GM03348 (cell line): ENCODE measurements at regions not wholly inside any gene's neighbourhood (a gene's known extent, or its start where the extent isn't known, plus 50 kb on each side); places are given as distances from the start of the nearest gene placed in this dataset.
"Not testable (repeated sequence)": the region's sequence is repeated elsewhere in the genome, so short reads cannot be mapped to it uniquely, and the experiment has no call there.

ENCODE experiments used
- DNase-seq: peaks from one replicate; pipeline ENCODE4 v3.0.0; 2012; ENCODE audit warnings: low spot score

DNA sequence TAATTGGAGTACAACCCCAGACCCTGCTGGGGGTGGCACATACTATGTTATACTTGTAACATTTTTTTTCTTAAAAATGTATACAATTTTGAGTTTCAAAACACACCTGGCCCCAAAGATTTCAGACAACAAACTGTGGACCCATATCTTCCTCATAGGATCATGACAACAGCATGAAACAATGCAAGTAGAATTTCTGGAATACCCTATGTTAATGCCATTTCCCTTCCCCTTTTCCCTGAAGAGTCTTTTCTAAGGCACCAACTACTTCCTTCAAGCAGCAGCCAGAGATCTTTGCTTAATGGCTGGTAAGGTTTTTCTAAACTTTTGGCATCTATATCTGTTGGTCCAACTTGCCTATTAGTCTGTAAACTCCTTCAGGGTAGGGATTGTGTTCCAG lies 99.9 kb upstream of the SERBP1 start:
- no peak for DNase-seq

DNA sequence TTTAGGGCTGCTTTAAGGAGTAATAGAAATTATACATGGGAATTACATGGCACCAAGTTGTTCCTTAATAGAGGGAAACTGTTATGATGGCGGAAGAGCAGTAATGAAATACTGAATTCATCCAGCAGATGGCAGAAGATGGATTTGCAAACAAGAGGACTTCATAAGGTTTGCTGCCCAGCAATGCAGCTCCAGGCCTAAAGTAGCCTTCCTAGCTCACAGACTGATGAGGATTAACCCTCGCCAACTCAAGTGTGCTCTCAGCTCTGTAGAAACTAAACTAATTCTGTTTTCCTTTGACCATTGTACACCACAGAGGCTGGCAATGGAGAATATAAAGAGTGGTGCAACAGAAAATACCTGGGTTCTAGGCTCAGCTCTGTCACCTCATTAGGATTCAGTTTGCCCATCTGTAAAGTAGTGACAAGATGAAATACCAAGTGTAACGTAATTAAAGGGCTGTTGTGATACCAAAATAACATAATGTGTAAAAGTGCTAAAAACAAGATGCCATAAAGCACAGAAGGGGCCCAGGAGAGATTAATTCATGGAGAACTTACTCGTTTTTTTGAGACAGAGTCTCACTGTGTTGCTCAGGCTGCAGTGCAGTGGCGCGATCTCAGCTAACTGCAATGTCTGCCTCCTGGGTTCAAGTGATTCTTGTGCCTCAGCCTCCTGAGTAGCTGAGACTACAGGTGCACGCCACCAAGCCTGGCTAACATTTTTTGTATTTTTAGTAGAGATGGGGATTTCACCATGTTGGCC lies 102.4 kb upstream of the SERBP1 start:
- peak; percentile 84 for DNase-seq

DNA sequence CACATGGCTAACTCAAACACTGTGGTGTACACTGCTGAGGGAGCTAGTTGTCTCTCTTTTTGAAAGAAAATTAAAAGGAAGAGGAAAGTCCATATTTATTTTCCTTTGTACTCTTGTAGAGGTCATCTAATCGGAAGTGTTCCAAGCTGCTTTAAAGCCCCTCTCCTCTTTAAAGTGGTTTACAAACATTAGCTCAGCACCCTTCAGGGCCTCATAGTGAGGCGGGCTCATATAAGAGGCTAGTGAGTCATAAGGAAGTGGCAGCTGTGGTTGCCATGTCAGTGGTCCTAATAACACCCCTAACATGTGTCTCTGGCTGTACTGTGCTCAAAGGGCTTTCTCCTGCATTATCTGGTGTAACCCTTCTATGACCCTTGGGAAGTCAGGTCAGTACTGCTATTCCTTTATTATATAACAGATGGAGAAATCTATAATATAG lies 104.4 kb upstream of the SERBP1 start:
- peak; percentile 22 for DNase-seq

DNA sequence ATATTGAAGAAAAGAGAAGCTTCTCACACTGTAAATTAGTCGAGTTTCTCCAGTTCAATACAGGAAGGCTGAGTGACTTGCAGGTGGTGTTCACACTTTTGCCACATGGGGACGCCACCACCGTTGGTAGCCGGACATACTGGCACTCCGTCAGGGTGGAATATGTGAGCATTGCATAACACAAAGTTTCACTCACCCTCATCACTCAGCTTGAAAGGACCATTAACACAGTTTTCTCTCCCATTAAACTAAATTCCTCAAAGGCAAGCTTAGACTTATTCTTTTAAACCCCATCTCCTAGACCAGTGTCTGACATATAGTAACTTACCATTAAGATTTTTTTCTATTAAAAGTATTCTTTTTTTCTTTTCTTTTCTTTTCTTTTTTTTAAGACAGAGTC lies 105.3 kb upstream of the SERBP1 start:
- DNase-seq: peak; percentile 89

DNA sequence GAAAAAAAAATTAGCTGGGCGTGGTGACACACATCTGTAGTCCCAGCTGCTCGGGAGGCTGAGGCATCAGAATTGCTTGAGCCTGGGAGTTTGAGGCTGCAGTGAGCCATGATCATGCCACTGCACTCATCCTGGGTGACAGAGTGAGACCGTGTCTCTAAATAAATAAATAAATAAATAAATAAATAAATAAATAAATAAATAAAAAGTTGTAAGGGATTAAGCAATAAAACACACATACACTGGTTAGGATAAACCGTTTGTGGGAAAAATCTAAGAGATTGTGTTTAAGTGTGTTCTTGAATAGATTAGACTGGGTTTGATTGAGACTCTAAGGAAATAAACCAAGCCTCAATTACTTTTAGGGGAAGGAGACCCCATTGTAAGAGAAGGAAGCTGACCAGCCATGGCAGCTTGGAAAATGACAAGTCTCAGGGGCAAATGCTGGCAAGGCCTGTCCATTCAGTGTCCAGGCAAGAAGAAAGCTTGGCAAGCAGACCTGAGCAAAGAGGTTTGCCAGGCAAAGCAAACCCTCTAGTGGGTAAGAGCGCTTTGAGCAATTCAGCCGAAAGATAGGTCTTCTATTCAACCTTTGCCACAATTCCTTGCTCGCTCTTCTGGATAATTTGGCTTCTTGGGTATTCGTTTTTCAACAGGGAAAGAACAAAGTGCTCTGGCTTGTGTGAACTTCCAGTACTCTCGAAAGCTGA lies 106.9 kb upstream of the SERBP1 start:
- no peak for DNase-seq

DNA sequence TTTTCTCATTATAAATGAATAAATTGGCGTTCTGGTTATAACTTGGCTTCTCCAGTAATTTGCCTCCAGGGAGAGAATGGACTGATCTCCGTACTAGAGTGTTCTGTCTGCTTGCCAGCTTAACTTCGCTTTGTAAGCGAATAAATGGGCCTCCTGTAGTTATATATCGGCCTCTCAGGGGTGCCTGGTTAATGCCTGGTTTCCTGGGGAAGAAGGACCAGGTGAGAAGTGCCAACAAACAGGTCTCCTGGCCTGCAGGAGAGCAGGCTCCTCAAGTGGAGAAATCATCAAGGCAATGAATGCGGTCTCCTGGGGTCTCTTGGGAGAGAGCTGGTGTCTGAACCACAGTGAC lies 107.4 kb upstream of the SERBP1 start:
- no peak for DNase-seq

DNA sequence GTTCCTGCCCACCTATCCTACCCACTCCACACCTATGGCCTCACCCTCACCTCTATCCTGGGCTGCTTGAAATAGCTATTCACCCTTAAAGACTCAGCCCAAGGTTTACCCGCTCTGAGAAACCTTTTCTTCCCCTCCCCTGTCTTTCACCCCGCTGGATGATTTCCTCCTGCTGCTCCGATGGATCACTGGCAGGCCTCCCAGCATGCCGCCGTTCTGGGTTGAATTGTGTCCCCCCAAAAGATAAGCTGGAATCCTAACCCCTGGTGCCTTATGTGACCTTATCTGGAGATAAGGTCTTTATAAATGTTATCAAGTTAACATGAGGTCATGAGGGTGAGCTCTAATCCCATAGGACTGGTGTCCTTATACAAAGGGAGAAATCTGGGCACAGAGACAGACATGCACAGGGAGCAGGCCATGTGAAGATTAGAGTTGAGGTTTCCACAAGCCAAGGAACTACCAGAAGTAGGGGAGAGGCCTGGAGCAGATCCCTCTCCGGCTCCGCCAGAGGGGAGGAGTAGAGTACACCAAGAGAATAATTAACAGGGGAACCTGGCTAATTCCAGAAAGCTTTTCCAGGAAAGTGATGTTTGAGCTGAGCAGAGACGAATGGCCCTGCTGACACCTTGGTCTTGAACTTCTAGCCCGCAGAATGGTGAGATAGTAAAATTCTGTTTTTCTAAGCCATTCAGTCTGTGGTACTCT lies 110.0 kb upstream of the SERBP1 start:
- DNase-seq: no peak

DNA sequence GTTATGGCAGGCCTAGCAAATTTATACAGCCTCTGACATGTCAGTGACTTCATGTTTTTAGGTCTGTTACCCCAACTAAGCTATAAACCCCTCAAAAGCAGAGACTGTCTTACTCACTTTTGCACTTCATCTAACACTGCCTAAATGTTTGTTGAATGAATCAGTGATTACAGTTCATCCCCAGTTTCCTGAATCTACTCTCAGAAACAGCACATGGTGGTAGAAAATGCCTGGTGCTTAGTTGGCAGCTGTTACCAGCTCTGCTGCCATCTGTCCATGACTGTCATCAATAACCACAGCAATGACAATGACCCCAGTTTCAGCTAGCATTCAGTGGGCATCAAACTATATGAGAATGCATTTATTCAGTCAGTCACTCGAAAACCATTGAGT lies 110.5 kb upstream of the SERBP1 start:
- DNase-seq: no peak

DNA sequence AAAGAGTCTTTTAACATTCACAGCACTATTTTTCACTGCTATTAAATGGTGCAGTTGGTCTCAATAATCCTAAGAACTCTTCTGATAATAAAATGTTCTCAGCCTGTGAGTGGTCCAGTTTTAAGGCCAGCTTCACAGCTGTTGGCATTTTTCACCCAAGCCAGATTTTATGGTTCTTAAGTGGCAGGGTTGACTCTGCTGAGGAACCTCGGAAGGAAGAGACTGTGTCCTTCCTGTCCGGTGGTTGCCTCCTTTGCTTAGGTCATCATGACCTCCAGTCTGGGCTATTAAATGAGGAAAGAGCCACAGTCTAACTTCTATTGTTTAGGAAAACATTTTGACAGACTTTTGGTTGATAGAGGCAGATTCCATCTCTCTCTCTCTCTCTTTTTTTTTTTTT lies 112.5 kb upstream of the SERBP1 start:
- DNase-seq: no peak

DNA sequence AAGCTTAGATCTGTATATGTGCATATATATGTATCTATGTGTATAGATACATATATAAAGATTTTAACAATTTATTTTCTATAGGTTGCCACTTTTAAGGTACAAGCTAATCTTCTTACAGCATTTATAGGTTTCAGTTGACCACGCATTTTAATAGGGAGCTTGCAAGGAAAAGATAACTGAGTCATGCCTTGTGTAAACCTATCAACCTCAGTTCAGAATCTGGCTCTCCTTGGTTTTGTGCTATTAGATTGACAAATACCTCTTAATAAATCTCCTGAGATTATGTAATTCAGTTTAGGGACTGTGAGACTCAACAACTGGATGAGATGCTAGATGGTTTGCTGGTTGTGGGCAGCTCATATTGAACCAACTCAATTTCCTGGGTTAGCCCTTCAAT lies 114.7 kb upstream of the SERBP1 start:
- no peak for DNase-seq

DNA sequence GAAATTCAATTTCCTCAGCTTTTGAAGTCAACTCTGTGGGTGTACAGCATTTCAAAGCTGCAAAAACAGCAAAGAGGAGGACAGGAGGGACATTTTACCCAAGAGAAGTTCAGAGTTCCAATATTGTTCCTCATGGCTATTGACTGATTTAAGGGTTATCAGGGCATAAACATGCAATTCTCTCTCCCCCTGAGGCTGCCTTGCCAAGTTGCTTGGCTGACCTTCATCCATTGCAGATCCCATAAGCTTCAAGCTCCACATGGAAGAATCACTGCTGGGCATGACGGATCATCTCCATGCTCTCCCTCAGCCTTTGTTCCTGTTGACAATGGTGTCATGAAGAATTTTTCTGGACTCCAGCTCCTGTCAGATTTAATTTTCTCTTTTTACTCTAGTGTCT lies 115.2 kb upstream of the SERBP1 start:
- no peak for DNase-seq

DNA sequence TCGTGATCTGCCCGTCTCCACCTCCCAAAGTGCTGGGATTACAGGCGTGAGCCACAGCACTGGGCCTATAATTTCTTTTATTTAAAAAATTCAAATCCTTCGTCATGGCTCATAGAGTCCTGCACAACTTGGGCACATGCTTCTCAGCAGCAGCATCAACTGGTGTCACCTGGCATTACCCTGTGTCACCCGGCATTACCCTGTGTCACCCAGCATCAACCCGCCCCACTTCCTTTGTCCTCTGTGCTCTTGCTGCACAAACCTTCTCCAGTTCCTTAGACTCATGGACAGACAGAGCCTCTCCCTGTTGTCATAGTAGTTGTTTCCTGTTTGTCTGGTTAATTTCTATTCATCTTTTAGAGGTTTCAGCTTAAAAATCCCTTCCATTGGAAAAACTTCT lies 121.2 kb upstream of the SERBP1 start:
- DNase-seq: no peak

DNA sequence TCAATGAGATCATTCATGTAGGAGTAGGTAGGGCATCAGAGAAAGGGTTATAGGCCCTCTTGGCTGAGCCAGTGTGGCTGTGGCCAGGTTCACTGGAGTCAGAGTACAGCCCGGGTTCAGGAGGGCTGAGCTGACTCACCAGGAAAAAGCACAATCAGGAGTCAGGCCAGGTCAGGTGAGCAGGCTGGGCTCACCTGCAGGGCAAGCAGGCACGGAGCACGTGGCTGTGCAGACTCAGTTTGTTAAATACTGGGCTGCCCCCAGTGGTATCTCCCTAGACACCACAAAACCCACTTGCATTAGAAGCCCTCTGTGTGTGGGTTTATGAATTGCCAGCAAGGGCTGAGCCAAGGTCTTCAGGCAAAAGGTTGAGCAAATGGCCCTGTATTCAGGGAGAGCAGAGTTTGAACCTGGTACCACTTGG lies 122.1 kb upstream of the SERBP1 start:
- no peak for DNase-seq

DNA sequence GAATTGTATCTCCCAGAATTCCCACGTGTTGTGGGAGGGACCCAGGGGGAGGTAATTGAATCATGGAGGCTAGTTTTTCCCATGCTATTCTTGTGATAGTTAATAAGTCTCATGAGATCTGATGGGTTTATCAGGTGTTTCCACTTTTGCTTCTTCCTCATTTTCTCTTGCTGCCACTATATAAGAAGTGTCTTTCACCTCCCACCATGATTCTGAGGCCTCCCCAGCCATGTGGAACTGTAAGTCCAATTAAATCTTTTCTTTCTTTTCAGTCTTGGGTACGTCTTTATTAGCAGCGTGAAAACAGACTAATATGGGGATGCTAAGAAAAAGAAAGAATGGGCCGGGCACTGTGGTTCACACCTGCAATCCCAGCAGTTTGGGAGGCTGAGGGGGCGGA lies 124.0 kb upstream of the SERBP1 start:
- not testable (repeated sequence) for DNase-seq

DNA sequence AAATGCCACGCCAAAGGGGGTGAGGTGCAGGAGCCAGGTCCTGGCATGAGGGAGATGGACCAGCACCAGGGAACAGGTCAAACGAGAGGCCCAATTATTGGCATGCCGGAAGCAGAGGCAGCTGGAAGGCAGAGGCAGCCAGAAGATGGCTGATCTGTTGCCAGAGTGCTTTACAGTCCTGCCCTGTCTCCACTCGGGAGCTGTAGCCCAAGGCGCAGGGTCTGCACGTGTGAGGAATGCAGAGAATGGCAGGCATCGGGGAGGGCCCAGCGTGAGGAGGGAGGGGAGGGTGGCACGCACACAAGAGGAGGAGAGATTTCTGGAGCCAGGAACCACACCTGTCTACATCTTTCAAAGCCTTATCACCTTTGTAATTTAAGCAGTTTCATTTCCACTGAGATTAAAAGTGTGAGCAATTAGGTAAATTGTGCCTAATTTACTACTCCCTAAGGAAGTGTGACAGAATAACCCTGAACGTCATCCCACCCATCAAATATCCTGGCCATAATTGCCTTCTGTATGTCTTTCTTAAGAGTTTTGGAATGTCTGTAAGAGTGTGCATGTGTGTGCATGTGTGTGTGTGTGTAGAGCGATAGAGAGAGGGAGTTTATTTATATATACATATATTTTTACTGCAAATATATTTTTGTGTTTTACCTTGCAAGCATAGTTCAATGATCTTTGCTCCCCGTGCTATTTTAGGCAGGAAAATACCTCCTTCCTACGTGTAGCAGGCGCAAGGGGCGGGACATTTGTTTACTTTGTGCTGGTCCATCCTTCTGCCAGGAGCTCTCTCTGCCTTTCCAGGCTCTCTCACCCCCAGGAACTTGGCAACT lies 125.5 kb upstream of the SERBP1 start:
- no peak for DNase-seq

DNA sequence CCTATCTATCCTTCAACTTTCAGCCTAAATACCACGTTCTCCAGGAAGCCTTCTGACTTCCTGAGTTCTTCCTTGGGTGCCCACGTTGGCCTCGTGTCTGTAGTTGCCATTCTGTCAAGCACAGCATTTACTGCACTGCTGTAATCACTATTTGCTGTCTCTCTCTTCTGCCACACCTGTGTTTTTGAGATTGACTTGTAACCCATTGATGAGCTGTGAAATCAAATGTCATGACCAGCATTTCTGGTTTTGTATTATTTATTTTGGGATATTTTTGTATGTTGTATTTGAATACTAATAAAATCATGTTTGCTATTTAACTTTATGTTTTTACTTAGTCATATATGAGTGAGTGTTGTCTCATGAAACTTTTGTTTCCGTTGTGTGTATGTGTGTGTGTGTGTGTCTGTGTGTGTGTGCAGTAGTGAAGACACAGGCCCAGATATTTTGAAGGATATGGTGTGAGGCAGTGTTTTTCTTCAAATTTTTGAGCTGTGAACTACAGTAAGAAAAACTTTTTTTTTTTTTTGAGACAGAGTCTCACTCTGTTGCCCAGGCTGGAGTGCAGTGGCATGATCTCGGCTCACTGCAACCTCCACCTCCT lies 126.2 kb upstream of the SERBP1 start:
- no peak for DNase-seq

DNA sequence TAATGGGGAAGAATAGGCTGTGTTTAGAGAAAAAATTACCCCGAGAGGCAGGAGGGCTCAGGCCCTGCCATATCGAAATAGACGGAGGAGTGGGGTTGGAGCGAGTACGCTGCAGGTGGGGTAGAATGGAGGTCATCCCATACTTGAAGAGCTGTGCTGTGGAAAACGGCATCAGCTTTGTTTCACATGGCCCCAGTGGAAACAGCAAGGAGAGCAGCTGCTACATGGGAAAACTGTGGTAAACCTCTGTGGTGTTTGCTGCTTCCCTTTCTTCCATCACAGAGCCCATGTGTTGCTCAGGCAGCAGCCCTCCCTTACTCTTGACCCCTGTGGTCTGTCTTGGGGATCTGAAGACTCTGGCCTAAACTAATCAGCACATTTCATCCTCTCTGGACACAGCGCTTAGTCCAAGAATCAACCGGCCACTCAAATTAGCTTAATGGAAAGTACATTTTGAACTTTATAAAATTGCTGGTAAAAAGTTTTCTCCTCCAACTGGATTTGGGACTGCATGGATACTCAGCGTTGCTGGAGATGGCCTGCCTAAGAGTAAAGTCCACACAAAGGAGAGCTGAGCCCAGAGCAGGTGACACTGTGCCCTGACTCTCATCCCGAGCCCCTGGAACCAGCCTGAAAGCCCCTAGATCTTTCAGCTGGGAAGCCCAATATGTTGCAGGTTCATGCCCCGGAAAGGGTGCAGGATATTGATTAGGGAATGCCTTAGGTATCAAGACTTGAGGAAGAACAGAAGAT lies 127.1 kb upstream of the GADD45A start:
- no peak for DNase-seq

DNA sequence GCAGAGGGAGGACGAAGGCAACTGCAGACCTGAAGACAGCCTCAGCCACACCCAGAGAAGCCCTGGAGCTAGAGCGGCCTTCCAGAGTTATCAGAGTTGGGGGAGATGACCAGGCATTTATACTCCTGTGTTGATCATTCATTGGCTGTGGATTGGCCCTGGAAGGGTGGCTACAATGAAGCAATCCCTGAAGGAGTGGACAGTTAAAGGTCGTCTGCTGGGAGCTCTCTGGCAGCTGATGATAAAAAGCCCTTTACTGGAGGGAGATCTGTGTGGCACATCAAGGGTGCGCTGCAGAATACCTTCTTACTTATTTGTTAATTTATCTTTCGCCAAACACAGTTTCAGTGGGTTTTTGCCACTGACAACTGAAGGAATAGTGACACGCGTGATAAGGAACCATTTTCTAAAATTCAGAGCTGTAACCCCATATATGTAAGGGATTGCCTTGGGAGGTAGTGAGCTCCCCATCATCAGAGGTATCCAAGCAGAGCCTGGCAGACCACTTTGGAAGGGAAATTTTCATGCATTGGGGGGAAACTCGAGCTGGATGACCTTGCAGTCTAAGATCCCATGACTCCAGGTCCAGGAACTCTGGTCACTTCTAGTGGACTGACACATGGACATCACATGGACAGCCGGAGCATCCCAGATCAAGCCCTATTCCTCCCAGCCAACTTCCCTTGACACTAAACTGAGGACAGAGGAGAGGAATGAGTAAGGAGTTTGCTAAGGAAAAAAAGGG lies 126.4 kb upstream of the GADD45A start:
- DNase-seq: no peak

DNA sequence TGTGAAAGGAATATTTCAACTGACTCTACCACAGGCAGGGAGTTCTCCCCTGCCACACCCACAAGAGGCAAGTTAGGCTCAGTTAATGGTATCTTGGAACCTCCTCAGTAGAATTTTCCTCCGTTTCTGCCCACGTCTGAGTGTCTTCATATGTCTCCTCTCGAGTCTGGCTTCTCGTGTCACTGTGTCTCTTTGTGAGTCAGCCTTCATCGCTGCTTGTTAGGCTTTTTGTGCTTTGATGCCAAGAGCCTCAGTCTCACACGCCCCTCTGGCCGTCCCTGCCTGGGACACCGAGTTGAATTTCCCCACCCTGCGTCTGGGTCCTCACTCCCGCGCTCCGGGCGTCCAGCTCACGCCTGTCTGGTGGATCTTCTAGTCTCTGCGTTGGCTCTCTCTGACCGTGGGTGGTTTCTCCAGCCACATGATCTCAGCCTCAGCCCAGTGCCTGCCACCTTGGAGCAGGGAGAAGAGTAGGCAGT lies 125.7 kb upstream of the GADD45A start:
- DNase-seq: peak; percentile 89

DNA sequence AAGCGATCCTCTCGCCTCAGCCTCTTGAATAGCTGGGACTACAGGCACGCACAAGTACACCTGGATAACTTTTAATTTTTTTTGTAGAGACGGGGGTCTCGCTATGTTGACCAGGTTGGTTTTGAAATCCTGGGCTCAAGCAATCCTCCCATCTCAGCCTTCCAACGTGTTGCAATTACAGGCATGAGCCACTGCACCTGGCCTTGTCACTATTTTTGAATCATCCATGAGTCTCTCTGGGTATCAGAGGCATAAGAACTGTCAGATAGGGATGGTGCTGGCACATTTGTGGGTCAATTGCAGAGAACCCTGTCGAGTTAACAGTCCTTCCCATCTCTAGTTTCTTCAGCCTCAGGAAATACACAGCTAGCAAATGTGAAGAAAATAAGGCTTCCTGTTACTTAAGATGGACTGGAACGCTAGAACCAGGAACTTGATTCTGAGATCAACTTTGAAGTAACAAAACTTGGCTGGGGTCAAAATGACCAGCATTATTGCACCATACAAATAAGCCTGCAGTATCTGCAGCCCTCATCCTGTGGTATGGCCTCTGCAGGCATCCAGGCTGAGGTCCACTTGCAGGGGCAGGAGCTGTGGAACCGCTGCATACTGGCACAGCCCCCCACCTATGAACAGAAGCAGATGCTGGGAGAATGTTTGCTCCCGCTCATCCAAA lies 124.3 kb upstream of the GADD45A start:
- DNase-seq: no peak
